Activated naive CD8-positive, alpha-beta T cell treated with anti-CD3 and anti-CD28 coated beads, Interleukin-2, amount 10 ng/mL, durations not matched to agents 7 days and 5 days (primary cell): ENCODE measurements at regions not wholly inside any gene's neighbourhood (a gene's known extent, or its start where the extent isn't known, plus 50 kb on each side); places are given as distances from the start of the nearest gene placed in this dataset.
"Not testable (repeated sequence)": the region's sequence is repeated elsewhere in the genome, so short reads cannot be mapped to it uniquely, and the experiment has no call there.

ENCODE experiments used
- ATAC-seq: fragments of 150-1000 bp; cut with Tn5 transposase; one replicate; pipeline ENCODE4 v1.10.0; 2021; ENCODE audit warnings: low read depth, moderate library complexity
- POLR2A ChIA-PET: fragments of 350-600 bp; sonication (Branson Sonifier 250); formaldehyde crosslinking; loops from one replicate; lab custom pipeline; 2021; ENCODE audit warnings: antibody characterized with exemption; lab: Charles Lee
- DNase-seq: peaks from one replicate; pipeline ENCODE4 v3.0.0; 2021
- H3K27ac Mint-ChIP-seq: one replicate; pipeline ENCODE4 v1.8.0; 2022; ENCODE audit warnings: mild to moderate bottlenecking, mixed read lengths
- H3K27me3 Mint-ChIP-seq: one replicate; pipeline ENCODE4 v1.8.0; 2022; ENCODE audit warnings: mild to moderate bottlenecking, moderate library complexity, mixed read lengths
- H3K36me3 Mint-ChIP-seq: one replicate; pipeline ENCODE4 v1.8.0; 2021; ENCODE audit warnings: mild to moderate bottlenecking, mixed read lengths
- H3K4me1 Mint-ChIP-seq: one replicate; pipeline ENCODE4 v1.8.0; 2021; ENCODE audit warnings: mixed read lengths
- H3K4me3 Mint-ChIP-seq: one replicate; pipeline ENCODE4 v1.8.0; 2022; ENCODE audit warnings: mild to moderate bottlenecking, moderate library complexity, mixed read lengths
- H3K9me3 Mint-ChIP-seq: one replicate; pipeline ENCODE4 v1.8.0; 2021; ENCODE audit warnings: mixed read lengths

DNA sequence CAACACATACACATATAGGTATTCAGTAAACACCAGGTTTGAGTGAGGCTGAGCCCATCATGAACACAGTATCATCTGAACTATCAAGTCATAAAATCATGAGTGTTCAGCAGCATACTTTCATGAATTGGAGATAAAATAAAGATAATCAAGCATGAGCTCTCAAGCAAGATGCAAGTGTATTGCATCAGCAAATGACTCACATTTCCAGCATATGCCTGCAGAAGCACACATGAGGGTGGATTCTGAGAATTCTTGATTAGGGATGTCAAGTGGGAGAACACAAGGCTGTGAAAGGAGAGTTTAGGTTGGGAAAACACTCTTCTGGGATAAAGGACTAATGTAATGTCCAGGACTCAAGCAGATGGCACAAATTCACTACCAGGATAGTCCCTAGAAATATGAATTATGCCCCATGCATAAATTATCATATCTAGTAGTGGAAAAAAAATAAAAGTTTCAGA, 299.2 kb downstream of the SRGAP2C start:
- no peak overlapping the region for H3K4me3 Mint-ChIP-seq
- DNase-seq, result no peak

DNA sequence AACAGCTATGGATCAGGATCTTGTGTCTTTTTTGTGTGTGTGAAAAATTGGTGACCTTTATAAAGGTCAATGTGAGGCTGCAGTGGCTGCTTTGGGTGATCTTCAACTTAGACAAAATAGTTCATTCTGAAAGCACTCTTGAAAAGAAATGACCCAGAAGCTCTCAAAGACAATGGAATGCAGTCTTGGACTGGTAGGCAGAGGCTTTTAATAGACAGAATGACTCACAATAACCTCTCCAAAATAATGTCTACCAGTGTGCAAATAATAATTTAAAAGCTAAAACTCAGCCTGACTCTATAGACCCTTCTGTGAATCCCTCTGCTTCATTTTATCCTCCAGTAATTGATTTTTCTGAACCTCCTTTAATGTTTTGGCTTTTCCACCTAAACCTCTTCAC, 310.0 kb downstream of the SRGAP2C start:
- not testable (repeated sequence) for DNase-seq, H3K4me1 Mint-ChIP-seq, H3K27ac Mint-ChIP-seq, H3K27me3 Mint-ChIP-seq, H3K4me3 Mint-ChIP-seq, H3K9me3 Mint-ChIP-seq, H3K36me3 Mint-ChIP-seq, ATAC-seq
- POLR2A ChIA-PET, result interaction anchor here (0.8 kb wide), 1 partner anchor 19 kb away, joined by 3 read pairs; no protein-coding TSS in a partner anchor

More for the DNA sequence above, 299.2 kb downstream of the SRGAP2C start:
- H3K9me3 Mint-ChIP-seq, result peaks cover 9% of the 10 kb centered on the region
- peaks cover 30% of the 10 kb centered on the region for H3K36me3 Mint-ChIP-seq
- no peaks in the 10 kb centered on the region for H3K27me3 Mint-ChIP-seq
- peak overlapping the region; percentile 35 for H3K27ac Mint-ChIP-seq
- POLR2A ChIA-PET, result no interaction called here
- ATAC-seq, result no peak
- peaks cover 19% of the 10 kb centered on the region for H3K4me1 Mint-ChIP-seq

DNA sequence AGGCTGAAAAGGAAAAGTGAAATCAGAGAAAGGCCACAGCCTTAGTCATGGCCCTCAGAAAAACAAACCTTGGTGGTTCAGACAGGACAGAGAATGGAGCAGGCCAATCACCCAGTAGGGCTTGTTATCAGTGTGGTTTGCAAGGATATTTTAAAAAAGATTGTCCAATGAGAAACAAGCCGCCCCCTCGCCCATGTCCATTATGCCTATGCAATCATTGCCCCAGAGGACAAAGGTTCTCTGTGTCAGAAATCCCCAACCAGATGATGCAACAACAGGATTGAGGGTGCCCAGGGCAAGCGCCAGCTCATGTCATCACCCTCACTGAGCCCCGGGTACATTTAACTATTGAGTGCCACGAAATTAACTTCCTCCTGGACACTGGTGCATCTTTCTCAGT, 326.7 kb downstream of the SRGAP2C start:
- DNase-seq, H3K4me3 Mint-ChIP-seq, POLR2A ChIA-PET, ATAC-seq, H3K27ac Mint-ChIP-seq, H3K27me3 Mint-ChIP-seq: not testable (repeated sequence)
- peaks cover 27% of the 10 kb centered on the region for H3K36me3 Mint-ChIP-seq
- peaks cover 28% of the 10 kb centered on the region for H3K9me3 Mint-ChIP-seq
- peaks cover 17% of the 10 kb centered on the region for H3K4me1 Mint-ChIP-seq

DNA sequence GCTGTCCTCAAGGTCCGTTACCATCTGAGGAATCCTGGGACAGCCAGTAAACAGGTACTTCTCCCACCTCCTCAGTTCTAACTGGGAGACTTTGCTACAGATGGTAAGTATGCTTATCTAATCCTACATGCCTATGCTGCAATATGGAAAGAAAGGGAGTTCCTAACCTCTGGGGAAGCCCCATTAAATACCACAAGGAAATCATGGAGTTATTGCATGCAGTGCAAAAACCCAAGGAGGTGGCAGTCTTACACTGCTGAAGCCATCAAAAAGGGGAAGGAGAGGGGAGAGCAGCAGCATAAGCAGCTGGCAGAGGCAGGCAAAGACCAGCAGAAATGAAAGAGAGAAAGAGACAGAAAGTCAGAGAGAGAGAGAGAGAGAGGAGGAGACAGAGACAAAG, 327.1 kb downstream of the SRGAP2C start:
- ATAC-seq, H3K27ac Mint-ChIP-seq, H3K27me3 Mint-ChIP-seq, DNase-seq, H3K4me3 Mint-ChIP-seq, POLR2A ChIA-PET: not testable (repeated sequence)
- peaks cover 24% of the 10 kb centered on the region for H3K36me3 Mint-ChIP-seq
- peaks cover 18% of the 10 kb centered on the region for H3K4me1 Mint-ChIP-seq
- peaks cover 26% of the 10 kb centered on the region for H3K9me3 Mint-ChIP-seq

DNA sequence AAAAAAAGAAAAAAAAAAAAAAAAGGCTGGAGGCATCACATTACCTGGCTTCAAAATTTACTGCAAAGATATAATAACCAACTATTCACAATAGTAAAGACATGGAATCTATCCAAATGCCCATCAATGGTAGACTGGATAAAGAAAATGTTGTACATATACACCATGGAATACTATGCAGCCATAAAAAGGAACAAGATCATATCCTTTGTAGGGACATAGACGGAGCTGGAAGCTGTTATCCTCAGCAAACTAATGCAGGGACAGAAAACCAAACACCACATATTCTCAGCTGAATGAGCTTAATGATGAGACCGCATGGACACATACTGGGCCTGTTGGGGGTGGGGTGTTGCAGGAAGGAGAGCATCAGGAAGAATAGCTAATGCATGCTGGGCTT, 330.5 kb downstream of the SRGAP2C start:
- no peak overlapping the region for H3K4me3 Mint-ChIP-seq
- DNase-seq (no peak), ATAC-seq (no peak)
- no peaks in the 10 kb centered on the region for H3K27me3 Mint-ChIP-seq
- POLR2A ChIA-PET, result interaction anchor here (1.0 kb wide), 1 partner anchor 49 kb away, joined by 3 read pairs; no protein-coding TSS in a partner anchor
- H3K36me3 Mint-ChIP-seq, result peaks cover 18% of the 10 kb centered on the region
- H3K27ac Mint-ChIP-seq, result peak overlapping the region; percentile 96
- H3K4me1 Mint-ChIP-seq, result peaks cover 38% of the 10 kb centered on the region
- H3K9me3 Mint-ChIP-seq, result peaks cover 10% of the 10 kb centered on the region

DNA sequence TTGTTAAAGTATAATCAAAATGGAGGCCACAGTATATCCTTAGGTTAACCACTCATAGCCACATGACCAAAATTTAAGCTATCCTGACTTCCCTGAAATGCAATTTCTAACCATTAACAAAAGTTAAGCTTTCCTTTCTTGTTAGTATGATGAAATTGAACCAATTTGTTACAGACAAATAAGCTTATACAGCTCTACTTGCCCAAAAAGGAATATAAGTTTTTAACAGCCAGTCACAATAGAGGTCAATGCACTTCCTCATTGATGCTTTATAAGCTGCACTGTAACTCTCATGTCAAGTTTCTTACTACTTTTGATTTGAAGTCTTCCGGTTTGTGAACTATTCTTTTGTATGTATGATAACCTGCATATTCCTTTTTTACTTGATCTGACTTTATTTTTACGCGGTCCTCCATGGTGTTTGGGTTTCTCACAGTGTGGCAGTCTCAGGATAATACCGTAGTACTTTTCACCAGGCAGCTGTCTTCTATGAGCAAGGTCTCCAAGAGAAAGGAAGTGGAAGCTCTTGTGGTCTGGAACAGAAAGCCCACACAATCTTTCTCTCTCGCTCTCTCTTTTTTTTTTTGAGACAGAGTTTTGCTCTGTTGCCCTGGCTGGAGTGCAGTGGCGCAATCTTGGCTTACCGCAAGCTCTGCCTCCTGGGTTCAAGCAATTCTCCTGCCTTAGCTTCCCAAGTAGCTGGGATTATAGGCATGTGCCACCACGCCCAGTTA, 331.6 kb downstream of the SRGAP2C start:
- POLR2A ChIA-PET, result interaction anchor here (0.6 to 1.4 kb wide), 5 partner anchors 13 to 71 kb away, joined by 3 to 9 read pairs (median 3); no protein-coding TSS in a partner anchor
- Mint-ChIP-seq H3K4me1 (peaks cover 42% of the 10 kb centered on the region), H3K9me3 (peaks cover 10% of the 10 kb centered on the region), H3K4me3 (peak overlapping the region; percentile 79), H3K27me3 (no peaks in the 10 kb centered on the region), H3K27ac (peak overlapping the region; percentile 96), H3K36me3 (peaks cover 9% of the 10 kb centered on the region)
- DNase-seq, result peak; percentile 40
- ATAC-seq, result peak; percentile 35

DNA sequence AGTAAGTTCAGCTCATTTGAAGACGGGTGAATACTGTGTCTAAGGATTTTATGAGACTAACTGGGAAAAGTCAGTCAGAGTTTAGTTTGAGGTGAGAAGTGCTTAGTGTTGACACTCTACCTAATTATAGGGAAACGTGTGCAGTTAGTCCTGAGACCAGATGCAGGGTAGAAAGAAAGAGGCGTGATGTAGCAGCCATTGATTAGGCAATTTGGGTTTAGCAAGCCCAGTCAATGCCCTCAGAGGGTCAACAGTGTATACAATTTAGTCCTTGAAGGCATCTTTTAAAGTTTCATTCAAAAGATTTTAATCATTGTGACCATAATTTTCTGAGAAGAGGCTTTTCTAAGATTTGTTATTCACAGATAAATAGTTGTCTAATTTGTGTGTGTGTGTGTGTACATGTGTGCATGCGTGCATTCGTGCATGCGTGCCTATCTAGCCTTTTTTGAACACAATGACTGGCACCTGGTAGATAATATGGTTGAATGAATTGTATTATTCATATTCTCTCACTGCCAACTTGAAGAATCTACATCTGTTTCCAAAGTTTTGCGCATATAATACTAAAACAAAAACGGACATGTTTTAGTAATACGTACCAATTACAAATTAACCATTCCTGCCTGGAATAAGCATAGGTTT, 332.9 kb downstream of the SRGAP2C start:
- Mint-ChIP-seq H3K4me1 (peaks cover 40% of the 10 kb centered on the region), H3K9me3 (peaks cover 1% of the 10 kb centered on the region), H3K27me3 (no peaks in the 10 kb centered on the region), H3K4me3 (peak overlapping the region; percentile 79), H3K27ac (peak overlapping the region; percentile 96), H3K36me3 (peaks cover 5% of the 10 kb centered on the region)
- POLR2A ChIA-PET, result interaction anchor here (1.0 to 1.4 kb wide), 2 partner anchors 59 to 70 kb away, joined by 6 to 9 read pairs; no protein-coding TSS in a partner anchor
- ATAC-seq, result no peak
- DNase-seq, result no peak

DNA sequence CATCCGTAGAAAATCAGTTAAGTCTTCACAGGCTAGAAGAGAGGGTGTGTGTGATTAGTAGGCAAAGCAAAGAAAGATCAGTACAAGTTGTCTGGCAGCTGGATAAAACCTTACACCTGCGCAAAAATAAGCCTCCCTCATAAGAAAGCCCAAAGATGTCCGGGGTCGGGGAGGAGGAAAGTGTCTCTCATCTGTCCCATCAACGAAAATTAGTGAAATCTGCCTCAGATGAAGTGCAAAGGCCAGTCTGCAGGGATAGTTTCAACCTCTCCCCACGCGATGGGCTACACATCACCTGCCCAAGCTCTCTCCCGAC, 333.9 kb downstream of the SRGAP2C start:
- POLR2A ChIA-PET, result interaction anchor here (0.6 to 1.0 kb wide), 2 partner anchors 9 to 69 kb away, joined by 3 to 6 read pairs; no protein-coding TSS in a partner anchor
- peaks cover 1% of the 10 kb centered on the region for H3K9me3 Mint-ChIP-seq
- H3K27ac Mint-ChIP-seq, result peak overlapping the region; percentile 95
- peaks cover 9% of the 10 kb centered on the region for H3K36me3 Mint-ChIP-seq
- no peaks in the 10 kb centered on the region for H3K27me3 Mint-ChIP-seq
- H3K4me1 Mint-ChIP-seq, result peaks cover 40% of the 10 kb centered on the region
- DNase-seq, result no peak
- H3K4me3 Mint-ChIP-seq, result peak overlapping the region; percentile 79
- no peak for ATAC-seq

DNA sequence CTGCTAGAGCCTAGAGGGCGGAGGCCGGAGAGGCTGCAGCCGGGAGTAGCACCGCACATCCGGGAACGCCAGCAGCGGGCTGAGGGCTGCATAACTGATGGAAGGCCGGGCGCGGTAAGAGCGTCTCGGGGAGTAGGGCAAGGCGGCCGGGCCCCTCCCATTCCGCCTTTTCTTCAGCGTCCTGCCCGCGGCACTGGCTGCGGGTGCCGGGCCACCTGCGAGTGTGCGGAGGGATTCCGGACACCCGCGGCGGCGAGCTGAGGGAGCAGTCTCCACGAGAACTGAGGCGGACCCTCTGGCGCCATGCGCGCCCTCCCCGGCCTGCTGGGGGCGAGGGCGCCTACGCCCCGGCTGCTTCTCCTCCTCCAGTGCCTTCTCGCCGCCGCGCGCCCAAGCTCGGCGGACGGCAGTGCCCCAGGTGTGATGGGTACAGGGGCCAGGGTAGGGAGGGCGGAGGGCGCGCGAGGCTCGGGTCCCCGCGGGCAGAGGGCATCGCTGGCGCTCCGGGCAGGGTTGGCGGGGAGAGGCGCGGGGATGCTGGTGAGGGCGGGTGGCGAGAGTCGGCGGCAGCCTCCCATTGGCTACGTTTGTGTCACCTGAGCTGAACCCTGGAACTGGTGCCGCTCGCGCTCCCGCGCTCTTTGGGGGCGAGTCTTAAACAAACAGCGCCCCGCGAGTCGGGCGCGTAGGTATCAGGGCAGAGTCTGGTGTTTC, 334.4 kb downstream of the SRGAP2C start:
- peaks cover 1% of the 10 kb centered on the region for H3K9me3 Mint-ChIP-seq
- peak overlapping the region; percentile 95 for H3K27ac Mint-ChIP-seq
- H3K27me3 Mint-ChIP-seq, result no peaks in the 10 kb centered on the region
- peak; percentile 87 for DNase-seq
- peak; percentile 90 for ATAC-seq
- H3K36me3 Mint-ChIP-seq, result peaks cover 11% of the 10 kb centered on the region
- peak overlapping the region; percentile 79 for H3K4me3 Mint-ChIP-seq
- POLR2A ChIA-PET, result interaction anchor here (0.6 to 1.0 kb wide), 5 partner anchors 10 to 68 kb away, joined by 3 to 6 read pairs (median 3); no protein-coding TSS in a partner anchor
- peaks cover 40% of the 10 kb centered on the region for H3K4me1 Mint-ChIP-seq

DNA sequence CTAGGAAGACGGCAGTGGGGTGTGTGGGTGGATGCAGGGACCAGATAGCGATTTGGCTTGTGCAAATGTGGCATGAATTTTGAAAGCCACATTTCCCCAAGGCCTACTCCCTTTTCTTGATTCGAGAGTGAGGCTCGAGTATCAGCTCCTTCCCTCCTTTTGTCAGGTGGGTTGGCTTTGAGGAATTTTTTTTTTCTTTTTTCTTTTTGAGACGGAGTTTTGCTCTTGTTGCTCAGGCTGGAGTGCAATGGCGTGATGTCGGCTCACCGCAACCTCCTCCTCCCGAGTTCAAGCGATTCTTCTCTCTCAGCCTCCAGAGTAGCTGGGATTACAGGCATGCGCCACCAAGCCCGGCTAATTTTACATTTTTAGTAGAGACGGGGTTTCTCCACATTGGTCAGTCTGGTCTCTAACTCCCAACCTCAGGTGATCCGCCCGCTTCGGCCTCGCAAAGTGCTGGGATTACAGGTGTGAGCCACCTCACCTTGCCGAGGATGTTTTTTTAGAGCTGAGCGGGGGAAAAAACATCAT, 335.0 kb downstream of the SRGAP2C start:
- Mint-ChIP-seq H3K4me1 (peaks cover 39% of the 10 kb centered on the region), H3K4me3 (peak overlapping the region; percentile 79), H3K27ac (peak overlapping the region; percentile 95)
- not testable (repeated sequence) for H3K36me3 Mint-ChIP-seq, H3K9me3 Mint-ChIP-seq, H3K27me3 Mint-ChIP-seq, ATAC-seq
- POLR2A ChIA-PET, result interaction anchor here (0.9 to 1.0 kb wide), 3 partner anchors 9 to 61 kb away, joined by 3 to 5 read pairs (median 3); no protein-coding TSS in a partner anchor
- peak; percentile 33 for DNase-seq

DNA sequence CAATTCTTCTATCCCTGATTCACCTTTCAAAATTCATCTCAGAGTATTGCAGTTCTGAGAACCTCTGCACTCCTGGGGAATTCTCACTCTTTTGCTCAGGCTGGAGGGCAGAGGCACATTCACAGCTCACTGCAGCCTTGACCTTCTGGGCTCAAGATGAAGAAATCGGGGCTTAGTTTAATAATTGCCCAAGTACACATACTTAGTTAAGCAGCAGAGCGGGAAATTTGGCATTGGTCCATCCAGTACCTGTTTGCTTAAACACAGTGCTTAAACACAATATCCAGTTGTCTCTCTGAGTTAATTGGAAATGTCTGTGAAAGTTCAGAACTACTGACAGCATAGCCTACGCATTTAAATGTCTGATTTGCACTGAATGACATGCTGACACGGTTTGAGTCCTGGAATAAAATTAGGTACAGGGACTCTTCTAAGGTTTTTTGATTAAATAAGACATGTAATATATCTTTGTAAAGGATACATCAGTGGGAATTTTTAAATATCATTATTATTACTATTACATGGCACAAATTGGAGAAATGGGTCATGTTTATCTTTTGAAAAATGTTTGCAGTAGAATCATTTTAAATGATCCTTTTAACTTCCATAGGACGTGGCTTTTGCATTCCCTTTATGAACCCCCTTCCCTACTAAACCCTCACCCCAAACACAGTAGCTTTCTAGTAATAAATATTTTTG, 337.4 kb downstream of the SRGAP2C start:
- no peak for ATAC-seq
- H3K4me3 Mint-ChIP-seq, result no peak overlapping the region
- H3K27ac Mint-ChIP-seq, result no peak overlapping the region
- H3K36me3 Mint-ChIP-seq, result peaks cover 11% of the 10 kb centered on the region
- POLR2A ChIA-PET, result no interaction called here
- H3K9me3 Mint-ChIP-seq, result no peaks in the 10 kb centered on the region
- H3K27me3 Mint-ChIP-seq, result no peaks in the 10 kb centered on the region
- peaks cover 25% of the 10 kb centered on the region for H3K4me1 Mint-ChIP-seq
- no peak for DNase-seq

DNA sequence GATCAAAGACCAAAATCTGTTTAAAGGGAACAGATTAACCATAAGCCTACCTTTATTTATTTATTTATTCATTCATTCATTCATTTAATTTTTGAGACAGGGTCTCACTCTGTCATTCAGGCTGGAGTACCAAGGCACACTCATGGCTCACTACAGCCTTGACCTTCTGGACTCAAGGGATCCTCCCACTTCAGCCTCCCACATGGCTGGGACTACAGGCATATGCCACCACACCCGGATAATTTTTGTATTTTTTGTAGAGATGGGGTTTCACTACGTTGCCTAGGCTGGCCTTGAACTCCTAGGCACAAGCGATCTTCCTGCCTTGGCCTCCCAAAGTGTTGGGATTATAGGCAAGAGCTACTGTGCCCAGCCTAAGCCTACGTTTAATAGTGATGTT, 338.3 kb downstream of the SRGAP2C start:
- H3K27ac Mint-ChIP-seq, POLR2A ChIA-PET, H3K4me3 Mint-ChIP-seq, ATAC-seq, H3K9me3 Mint-ChIP-seq, H3K27me3 Mint-ChIP-seq, DNase-seq: not testable (repeated sequence)
- peaks cover 11% of the 10 kb centered on the region for H3K36me3 Mint-ChIP-seq
- H3K4me1 Mint-ChIP-seq, result peaks cover 18% of the 10 kb centered on the region
